Suprapubic skin (tissue), 4 donors: ENCODE measurements at regions not wholly inside any gene's neighbourhood (a gene's known extent, or its start where the extent isn't known, plus 50 kb on each side); places are given as distances from the start of the nearest gene placed in this dataset.
"Not testable (repeated sequence)": the region's sequence is repeated elsewhere in the genome, so short reads cannot be mapped to it uniquely, and the experiment has no call there.

Experiments used
- DNase-seq, 2 donors: peaks; one replicate each; pipeline ENCODE4 v3.0.0-alpha.2; 2019; ENCODE audit warnings: low spot score in 2 of 2
- H3K27ac ChIP-seq: fragments of 200-600 bp; sonication (generic); one replicate; pipeline ENCODE4 v1.5.1; 2019
- H3K27me3 ChIP-seq: fragments of 200-600 bp; sonication (generic); one replicate; pipeline ENCODE4 v1.5.1; 2019
- H3K36me3 ChIP-seq: fragments of 200-600 bp; sonication (generic); one replicate; pipeline ENCODE4 v1.5.1; 2019
- H3K4me1 ChIP-seq: fragments of 200-600 bp; sonication (generic); one replicate; pipeline ENCODE4 v1.5.1; 2019
- H3K4me3 ChIP-seq: fragments of 200-600 bp; sonication (generic); one replicate; pipeline ENCODE4 v1.5.1; 2019; ENCODE audit warnings: mild to moderate bottlenecking
- H3K9me3 ChIP-seq: fragments of 200-600 bp; sonication (generic); one replicate; pipeline ENCODE4 v1.5.1; 2019
- EP300 ChIP-seq: sonication (generic); formaldehyde crosslinking; IDR thresholded peaks from one replicate; pipeline ENCODE4 v1.6.1; 2017; ENCODE audit warnings: antibody characterized with exemption
- POLR2A ChIP-seq, 2 donors: fragments of 450-650 bp; IDR thresholded peaks; one replicate each; pipeline ENCODE4 v1.6.1; 2017; ENCODE audit warnings: antibody characterized with exemption in 2 of 2, mild to moderate bottlenecking in 2 of 2, moderate library complexity in 2 of 2
- POLR2AphosphoS5 ChIP-seq, 3 donors: sonication (generic); formaldehyde crosslinking; IDR thresholded peaks; one replicate each; pipeline ENCODE4 v1.6.1; 2017; ENCODE audit warnings: antibody characterized with exemption in 3 of 3
- WGBS: methylation state at CpG from one replicate; pipeline ENCODE4 v1.1.5; 2018; 5-methylcytosine and 5-hydroxymethylcytosine counted together
- TF ChIP-seq, protein P1 (sequence below), 2 donors: fragments of 200-600 bp in 1 of 2; fragments of 450-650 bp in 1 of 2; sonication (generic) in 1 of 2; IDR thresholded peaks; one replicate each; pipeline ENCODE4 v1.5.1; 2016 to 2019; ENCODE audit warnings: antibody characterized with exemption in 2 of 2, mild to moderate bottlenecking in 1 of 2, moderate library complexity in 1 of 2

- DNase-seq, result no peak
- Histone ChIP-seq H3K27me3 (no peaks in the 10 kb centered on the region), H3K9me3 (no peaks in the 10 kb centered on the region), H3K4me1 (no peaks in the 10 kb centered on the region), H3K27ac (no peak overlapping the region), H3K4me3 (no peak overlapping the region), H3K36me3 (no peaks in the 10 kb centered on the region)
- 78% methylated on average over 2 of the region's 2 CpGs for WGBS
- TF ChIP-seq, protein P1, sequence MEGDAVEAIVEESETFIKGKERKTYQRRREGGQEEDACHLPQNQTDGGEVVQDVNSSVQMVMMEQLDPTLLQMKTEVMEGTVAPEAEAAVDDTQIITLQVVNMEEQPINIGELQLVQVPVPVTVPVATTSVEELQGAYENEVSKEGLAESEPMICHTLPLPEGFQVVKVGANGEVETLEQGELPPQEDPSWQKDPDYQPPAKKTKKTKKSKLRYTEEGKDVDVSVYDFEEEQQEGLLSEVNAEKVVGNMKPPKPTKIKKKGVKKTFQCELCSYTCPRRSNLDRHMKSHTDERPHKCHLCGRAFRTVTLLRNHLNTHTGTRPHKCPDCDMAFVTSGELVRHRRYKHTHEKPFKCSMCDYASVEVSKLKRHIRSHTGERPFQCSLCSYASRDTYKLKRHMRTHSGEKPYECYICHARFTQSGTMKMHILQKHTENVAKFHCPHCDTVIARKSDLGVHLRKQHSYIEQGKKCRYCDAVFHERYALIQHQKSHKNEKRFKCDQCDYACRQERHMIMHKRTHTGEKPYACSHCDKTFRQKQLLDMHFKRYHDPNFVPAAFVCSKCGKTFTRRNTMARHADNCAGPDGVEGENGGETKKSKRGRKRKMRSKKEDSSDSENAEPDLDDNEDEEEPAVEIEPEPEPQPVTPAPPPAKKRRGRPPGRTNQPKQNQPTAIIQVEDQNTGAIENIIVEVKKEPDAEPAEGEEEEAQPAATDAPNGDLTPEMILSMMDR (IDR thresholded peaks at IDR 0.05), result no peak
- TF ChIP-seq EP300 (no peak), POLR2A (IDR thresholded peaks at IDR 0.05) (no peak), POLR2AphosphoS5 (IDR thresholded peaks at IDR 0.05) (no peak)
Measured at GRCh38 chr2:54040250-54040649, 69.5 kb upstream of the PSME4 start.

DNA sequence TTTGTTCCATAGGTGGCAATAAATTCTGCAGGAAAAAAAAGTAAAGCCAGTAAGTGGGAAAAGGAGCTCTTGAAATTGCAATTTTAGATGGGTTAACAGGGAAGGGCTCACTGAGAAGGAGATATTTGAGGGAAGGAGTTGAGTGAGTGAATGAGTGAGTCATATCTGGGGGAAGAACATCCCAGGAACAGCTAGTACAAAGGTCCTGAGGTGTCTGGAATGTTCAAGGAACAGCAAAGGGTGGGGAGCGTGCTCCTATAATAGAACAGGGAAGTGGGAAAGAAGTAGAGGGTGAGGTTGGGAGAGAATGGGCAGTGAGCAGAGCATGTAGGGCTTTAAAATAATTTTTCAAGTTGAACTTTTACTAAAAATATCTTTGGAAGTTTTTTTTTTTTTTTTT lies 68.0 kb upstream of the PSME4 start:
- 94% methylated on average over 1 of the region's 1 CpG for WGBS
- DNase-seq, result no peak
- H3K4me1 ChIP-seq, result no peaks in the 10 kb centered on the region
- H3K27me3 ChIP-seq, result no peaks in the 10 kb centered on the region
- no peak for TF ChIP-seq POLR2A (IDR thresholded peaks at IDR 0.05)
- H3K36me3 ChIP-seq, result no peaks in the 10 kb centered on the region
- no peak overlapping the region for H3K4me3 ChIP-seq
- H3K27ac ChIP-seq, result no peak overlapping the region
- H3K9me3 ChIP-seq, result no peaks in the 10 kb centered on the region

- DNase-seq, H3K27ac ChIP-seq, H3K4me3 ChIP-seq, H3K4me1 ChIP-seq, H3K36me3 ChIP-seq, H3K9me3 ChIP-seq, H3K27me3 ChIP-seq: not testable (repeated sequence)
- WGBS, result 97% methylated on average over 3 of the region's 3 CpGs
Measured at GRCh38 chr2:54031288-54031687, 60.5 kb upstream of the PSME4 start.

DNA sequence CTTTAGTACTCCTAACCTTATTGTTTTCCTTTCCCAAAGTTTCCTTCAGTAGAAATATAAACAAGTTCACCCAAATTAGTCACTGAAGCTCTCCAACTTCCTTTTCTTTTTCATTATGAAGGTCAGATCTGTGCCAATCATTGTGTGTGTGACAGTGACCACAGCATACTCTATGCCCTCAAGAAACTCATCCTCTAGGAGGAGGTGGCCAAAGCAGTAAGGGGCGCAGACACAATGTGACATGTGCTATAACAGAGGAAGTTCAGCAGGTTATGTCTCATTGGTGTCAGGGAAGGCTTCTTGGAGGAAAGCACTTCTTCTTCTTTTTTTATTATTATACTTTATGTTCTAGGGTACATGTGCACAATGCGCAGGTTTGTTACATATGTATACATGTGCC lies 60.0 kb upstream of the PSME4 start:
- 88% methylated on average over 2 of the region's 2 CpGs for WGBS
- no peak for TF ChIP-seq POLR2A (IDR thresholded peaks at IDR 0.05)
- TF ChIP-seq EP300, result no peak
- TF ChIP-seq, protein P1 (IDR thresholded peaks at IDR 0.05), result no peak
- no peak for TF ChIP-seq POLR2AphosphoS5 (IDR thresholded peaks at IDR 0.05)
- DNase-seq, result no peak
- H3K4me1 ChIP-seq, result no peaks in the 10 kb centered on the region
- H3K27ac ChIP-seq, result no peak overlapping the region
- no peaks in the 10 kb centered on the region for H3K27me3 ChIP-seq
- no peaks in the 10 kb centered on the region for H3K36me3 ChIP-seq
- H3K4me3 ChIP-seq, result no peak overlapping the region
- no peaks in the 10 kb centered on the region for H3K9me3 ChIP-seq

GRCh38 chr2:54030396-54030741 lies 59.6 kb upstream of the PSME4 start:
- H3K27ac ChIP-seq, result no peak overlapping the region
- TF ChIP-seq POLR2A (IDR thresholded peaks at IDR 0.05) (no peak), POLR2AphosphoS5 (IDR thresholded peaks at IDR 0.05) (no peak), EP300 (no peak)
- TF ChIP-seq, protein P1 (IDR thresholded peaks at IDR 0.05), result no peak

GRCh38 chr2:54029721-54030395 lies 59.1 kb upstream of the PSME4 start:
- no peak for DNase-seq
- Histone ChIP-seq H3K9me3 (no peaks in the 10 kb centered on the region), H3K27me3 (no peaks in the 10 kb centered on the region), H3K4me3 (no peak overlapping the region), H3K36me3 (no peaks in the 10 kb centered on the region), H3K4me1 (no peaks in the 10 kb centered on the region), H3K27ac (no peak overlapping the region)
- WGBS, result 68% methylated on average over 11 of the region's 11 CpGs
- TF ChIP-seq, protein P1 (IDR thresholded peaks at IDR 0.05), result no peak
- TF ChIP-seq EP300 (no peak), POLR2AphosphoS5 (IDR thresholded peaks at IDR 0.05) (no peak), POLR2A (IDR thresholded peaks at IDR 0.05) (no peak)

More at GRCh38 chr2:54030396-54030741, 59.6 kb upstream of the PSME4 start:
- Histone ChIP-seq H3K27me3 (no peaks in the 10 kb centered on the region), H3K36me3 (no peaks in the 10 kb centered on the region), H3K9me3 (no peaks in the 10 kb centered on the region), H3K4me3 (no peak overlapping the region), H3K4me1 (no peaks in the 10 kb centered on the region)
- DNase-seq, result no peak
- 83% methylated on average over 9 of the region's 9 CpGs for WGBS

GRCh38 chr2:54025463-54026075 lies 54.8 kb upstream of the PSME4 start:
- 93% methylated on average over 6 of the region's 6 CpGs for WGBS
- H3K27me3 ChIP-seq, result not testable (repeated sequence)

More at GRCh38 chr2:54025463-54026075, 54.8 kb upstream of the PSME4 start:
- DNase-seq, H3K36me3 ChIP-seq, H3K27ac ChIP-seq, H3K4me3 ChIP-seq, H3K4me1 ChIP-seq, H3K9me3 ChIP-seq: not testable (repeated sequence)
